DOHH2 (cell line): ENCODE measurements at regions not wholly inside any gene's neighbourhood (a gene's known extent, or its start where the extent isn't known, plus 50 kb on each side); places are given as distances from the start of the nearest gene placed in this dataset.

Source experiments
- EZH2phosphoT487 ChIP-seq: fragments of 200-600 bp; sonication (generic); IDR thresholded peaks from 2 replicates; pipeline ENCODE4 v1.6.1; 2017; ENCODE audit warnings: borderline replicate concordance, mild to moderate bottlenecking, antibody characterized with exemption, low read length, moderate library complexity, mixed read lengths
- TF ChIP-seq, protein P1 (sequence below): fragments of 200-600 bp; sonication (generic); IDR thresholded peaks from one replicate; pipeline ENCODE4 v1.5.1; 2014; ENCODE audit warnings: antibody characterized with exemption, mild to moderate bottlenecking, low read depth, low read length; ENCODE audit not compliant: poor library complexity, severe bottlenecking

DNA sequence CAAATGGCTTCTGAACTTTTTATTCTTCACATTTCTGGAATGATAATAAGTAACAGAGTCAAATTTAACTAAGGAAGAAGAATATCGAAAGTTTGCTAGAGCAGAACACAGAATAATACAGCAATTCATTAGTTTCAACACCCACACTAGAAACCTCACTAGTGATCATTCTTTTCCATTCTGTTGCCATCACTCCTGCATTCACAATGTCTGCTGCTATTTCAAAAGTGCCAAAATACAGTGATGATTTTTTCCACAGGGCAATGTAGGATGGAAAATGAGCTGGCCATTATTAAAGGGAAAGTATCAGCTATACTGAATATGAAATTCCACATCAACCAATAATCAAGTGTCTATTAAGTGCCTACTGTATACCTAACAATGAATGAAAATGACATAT is 186.7 kb downstream of the USP46 start:
- TF ChIP-seq, protein P1, sequence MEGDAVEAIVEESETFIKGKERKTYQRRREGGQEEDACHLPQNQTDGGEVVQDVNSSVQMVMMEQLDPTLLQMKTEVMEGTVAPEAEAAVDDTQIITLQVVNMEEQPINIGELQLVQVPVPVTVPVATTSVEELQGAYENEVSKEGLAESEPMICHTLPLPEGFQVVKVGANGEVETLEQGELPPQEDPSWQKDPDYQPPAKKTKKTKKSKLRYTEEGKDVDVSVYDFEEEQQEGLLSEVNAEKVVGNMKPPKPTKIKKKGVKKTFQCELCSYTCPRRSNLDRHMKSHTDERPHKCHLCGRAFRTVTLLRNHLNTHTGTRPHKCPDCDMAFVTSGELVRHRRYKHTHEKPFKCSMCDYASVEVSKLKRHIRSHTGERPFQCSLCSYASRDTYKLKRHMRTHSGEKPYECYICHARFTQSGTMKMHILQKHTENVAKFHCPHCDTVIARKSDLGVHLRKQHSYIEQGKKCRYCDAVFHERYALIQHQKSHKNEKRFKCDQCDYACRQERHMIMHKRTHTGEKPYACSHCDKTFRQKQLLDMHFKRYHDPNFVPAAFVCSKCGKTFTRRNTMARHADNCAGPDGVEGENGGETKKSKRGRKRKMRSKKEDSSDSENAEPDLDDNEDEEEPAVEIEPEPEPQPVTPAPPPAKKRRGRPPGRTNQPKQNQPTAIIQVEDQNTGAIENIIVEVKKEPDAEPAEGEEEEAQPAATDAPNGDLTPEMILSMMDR, result no peak
- no peak for TF ChIP-seq EZH2phosphoT487
